ENCODE measurements at regions not wholly inside any gene's neighbourhood (a gene's known extent, or its start where the extent isn't known, plus 50 kb on each side); places are given as distances from the start of the nearest gene placed in this dataset.

- no peak overlapping the region for H3K4me2 ChIP-seq
- POLR2A ChIA-PET = interaction anchor here (0.6 kb wide), 1 partner anchor 31 kb away, joined by 3 read pairs; no protein-coding TSS in a partner anchor
- no peak for DNase-seq
- H3K36me3 ChIP-seq (replicated peaks in 1 of 2; ENCODE audit: control insufficient read depth in 1 of 2, insufficient read depth in 2 of 2, low read length in 1 of 2) = no peaks in the 10 kb centered on the region
- 42% methylated on average over 6 of the region's 6 CpGs for WGBS (ENCODE audit: low lambda C conversion rate)
- no peaks in the 10 kb centered on the region for H3K79me2 ChIP-seq (ENCODE audit: insufficient read depth)
- no peak overlapping the region for H3K9ac ChIP-seq
- H3K4me1 ChIP-seq (ENCODE audit: control insufficient read depth in 1 of 2, insufficient read depth in 2 of 2, low read depth in 1 of 2, low read length in 1 of 2) = no peaks in the 10 kb centered on the region
- H3K27me3 ChIP-seq (ENCODE audit: insufficient read depth) = no peaks in the 10 kb centered on the region
- H2AFZ ChIP-seq (ENCODE audit: low read depth) = no peak overlapping the region
- H4K20me1 ChIP-seq (ENCODE audit: insufficient read depth) = no peaks in the 10 kb centered on the region
- no peak overlapping the region for H3K27ac ChIP-seq (ENCODE audit: low read depth in 2 of 2, low read length in 1 of 2)
- no peaks in the 10 kb centered on the region for H3F3A ChIP-seq (replicated peaks; ENCODE audit: insufficient read depth)
- H3K9me2 ChIP-seq = no peaks in the 10 kb centered on the region
- H3K9me3 ChIP-seq = no peaks in the 10 kb centered on the region; the same call in 1 of the 2 replicates
- CTCF ChIA-PET = no interaction called here
- no peak overlapping the region for H3K4me3 ChIP-seq (ENCODE audit: low read depth in 2 of 2, low read length in 1 of 2)
- no peak for TF ChIP-seq USF2 (IDR thresholded peaks at IDR 0.05; ENCODE audit: borderline replicate concordance, low read depth, low read length)
- no peak for TF ChIP-seq EP300 (IDR thresholded peaks at IDR 0.05; ENCODE audit: borderline replicate concordance in 1 of 2, low read depth in 1 of 2, low read length in 1 of 2)
- TF ChIP-seq JUND (IDR thresholded peaks at IDR 0.05) = no peak
- TF ChIP-seq MEF2A (IDR thresholded peaks at IDR 0.05; ENCODE audit: borderline replicate concordance, low read depth) = no peak
- TF ChIP-seq RCOR1 (IDR thresholded peaks at IDR 0.05; ENCODE audit: low read length) = no peak
- no peak for TF ChIP-seq MAX (IDR thresholded peaks at IDR 0.05; ENCODE audit: low read depth)
- TF ChIP-seq GATA2 (CRISPR knock-in tag; IDR thresholded peaks at IDR 0.05) = no peak
- no peak for TF ChIP-seq REST (IDR thresholded peaks at IDR 0.05; ENCODE audit: low read depth, low read length)
Observed at GRCh38 chr18:26696308-26696707, 148.0 kb upstream of the KCTD1 start.

- CTCF ChIA-PET = no interaction called here
- POLR2A ChIA-PET = no interaction called here
- Histone ChIP-seq H3K9me2 (no peaks in the 10 kb centered on the region), H3K27me3 (ENCODE audit: insufficient read depth) (no peaks in the 10 kb centered on the region), H3K9ac (no peak overlapping the region), H2AFZ (ENCODE audit: low read depth) (no peak overlapping the region), H3K36me3 (replicated peaks in 1 of 2; ENCODE audit: control insufficient read depth in 1 of 2, insufficient read depth in 2 of 2, low read length in 1 of 2) (no peaks in the 10 kb centered on the region), H3F3A (replicated peaks; ENCODE audit: insufficient read depth) (no peaks in the 10 kb centered on the region), H3K27ac (ENCODE audit: low read depth in 2 of 2, low read length in 1 of 2) (no peak overlapping the region), H3K79me2 (ENCODE audit: insufficient read depth) (no peaks in the 10 kb centered on the region), H3K4me3 (ENCODE audit: low read depth in 2 of 2, low read length in 1 of 2) (no peak overlapping the region), H4K20me1 (ENCODE audit: insufficient read depth) (no peaks in the 10 kb centered on the region), H3K9me3 (no peaks in the 10 kb centered on the region; the same call in 1 of the 2 replicates), H3K4me1 (ENCODE audit: control insufficient read depth in 1 of 2, insufficient read depth in 2 of 2, low read depth in 1 of 2, low read length in 1 of 2) (peaks cover 0 to 15% of the 10 kb centered on the region in 2 experiments; a peak in 2 of 4 replicates), H3K4me2 (no peak overlapping the region)
- TF ChIP-seq YY1 (IDR thresholded peaks at IDR 0.05; ENCODE audit: low read depth) = no peak
- no peak for TF ChIP-seq GABPA (IDR thresholded peaks at IDR 0.05; ENCODE audit: low read depth)
- no peak for TF ChIP-seq REST (IDR thresholded peaks at IDR 0.05; ENCODE audit: low read depth, low read length)
- TF ChIP-seq TCF12 (IDR thresholded peaks at IDR 0.05) = no peak
- no peak for TF ChIP-seq FOXM1 (IDR thresholded peaks at IDR 0.05; ENCODE audit: low read depth)
- no peak for TF ChIP-seq SMC3 (IDR thresholded peaks at IDR 0.05; ENCODE audit: low read depth, low read length)
- WGBS (ENCODE audit: low lambda C conversion rate) = 33% methylated on average over 7 of the region's 7 CpGs
- DNase-seq = no peak
Observed at GRCh38 chr18:26689226-26689879, 141.0 kb upstream of the KCTD1 start.

Data from SK-N-SH (cell line).